T follicular helper cell (primary cell): ENCODE measurements at regions not wholly inside any gene's neighbourhood (a gene's known extent, or its start where the extent isn't known, plus 50 kb on each side); places are given as distances from the start of the nearest gene placed in this dataset.
"Not testable (repeated sequence)": the region's sequence is repeated elsewhere in the genome, so short reads cannot be mapped to it uniquely, and the experiment has no call there.

Source experiments
- DNase-seq: peaks from one replicate; pipeline ENCODE4 v3.0.0-alpha.2; 2020; ENCODE audit warnings: low read depth

- DNase-seq: no peak
These were observed 621.9 kb upstream of the CITED2 start for GRCh38 chr6:139996253-139996834.

GRCh38 chr6:139994998-139995397, 620.5 kb upstream of the CITED2 start:
- no peak for DNase-seq

GRCh38 chr6:139990856-139991465, 616.5 kb upstream of the CITED2 start:
- no peak for DNase-seq

- no peak for DNase-seq
These were observed 615.7 kb upstream of the CITED2 start for GRCh38 chr6:139990026-139990686.

- DNase-seq: no peak
These were observed 614.2 kb upstream of the CITED2 start for GRCh38 chr6:139988685-139989084.

GRCh38 chr6:139987091-139987490, 612.6 kb upstream of the CITED2 start:
- no peak for DNase-seq

GRCh38 chr6:139985236-139985815, 610.9 kb upstream of the CITED2 start:
- no peak for DNase-seq

- no peak for DNase-seq
These were observed 609.9 kb upstream of the CITED2 start for GRCh38 chr6:139984317-139984716.

- no peak for DNase-seq
These were observed 609.3 kb upstream of the CITED2 start for GRCh38 chr6:139983555-139984276.

GRCh38 chr6:139982652-139983295, 608.3 kb upstream of the CITED2 start:
- DNase-seq: no peak

- no peak for DNase-seq
These were observed 607.7 kb upstream of the CITED2 start for GRCh38 chr6:139982195-139982594.

GRCh38 chr6:139981768-139982181, 607.3 kb upstream of the CITED2 start:
- DNase-seq: no peak

- no peak for DNase-seq
These were observed 606.7 kb upstream of the CITED2 start for GRCh38 chr6:139981066-139981624.

GRCh38 chr6:139980631-139981030, 606.2 kb upstream of the CITED2 start:
- not testable (repeated sequence) for DNase-seq

GRCh38 chr6:139979021-139979725, 604.7 kb upstream of the CITED2 start:
- DNase-seq: no peak

GRCh38 chr6:139977887-139978332, 603.5 kb upstream of the CITED2 start:
- DNase-seq: no peak

- DNase-seq: no peak
These were observed 599.4 kb upstream of the CITED2 start for GRCh38 chr6:139973669-139974344.

GRCh38 chr6:139972116-139972515, 597.7 kb upstream of the CITED2 start:
- DNase-seq: no peak

GRCh38 chr6:139970591-139970991, 596.1 kb upstream of the CITED2 start:
- no peak for DNase-seq

GRCh38 chr6:139967497-139967896, 593.0 kb upstream of the CITED2 start:
- no peak for DNase-seq
